ENCODE measurements at regions not wholly inside any gene's neighbourhood (a gene's known extent, or its start where the extent isn't known, plus 50 kb on each side); places are given as distances from the start of the nearest gene placed in this dataset.

DNA sequence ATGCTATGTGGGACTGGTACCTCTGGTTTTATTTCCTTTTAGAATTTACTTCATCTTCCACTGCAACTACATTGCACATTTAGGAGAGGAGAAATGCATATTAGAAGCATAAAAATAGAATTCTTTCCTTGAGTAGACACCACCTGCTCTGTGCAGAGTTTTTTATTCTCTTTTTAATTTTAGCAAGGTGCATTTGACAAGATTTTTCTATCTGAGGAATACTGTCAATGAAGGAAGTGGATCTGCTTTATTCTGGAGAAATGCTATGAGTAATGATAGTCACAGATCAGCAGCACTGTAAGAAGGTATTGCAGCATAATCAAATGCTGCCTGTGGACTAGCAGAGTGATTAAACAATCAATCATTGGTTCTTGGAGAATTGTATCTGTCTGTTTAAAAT, 1038.3 kb downstream of the RAPGEF2 start:
- TF ChIP-seq, protein P1, sequence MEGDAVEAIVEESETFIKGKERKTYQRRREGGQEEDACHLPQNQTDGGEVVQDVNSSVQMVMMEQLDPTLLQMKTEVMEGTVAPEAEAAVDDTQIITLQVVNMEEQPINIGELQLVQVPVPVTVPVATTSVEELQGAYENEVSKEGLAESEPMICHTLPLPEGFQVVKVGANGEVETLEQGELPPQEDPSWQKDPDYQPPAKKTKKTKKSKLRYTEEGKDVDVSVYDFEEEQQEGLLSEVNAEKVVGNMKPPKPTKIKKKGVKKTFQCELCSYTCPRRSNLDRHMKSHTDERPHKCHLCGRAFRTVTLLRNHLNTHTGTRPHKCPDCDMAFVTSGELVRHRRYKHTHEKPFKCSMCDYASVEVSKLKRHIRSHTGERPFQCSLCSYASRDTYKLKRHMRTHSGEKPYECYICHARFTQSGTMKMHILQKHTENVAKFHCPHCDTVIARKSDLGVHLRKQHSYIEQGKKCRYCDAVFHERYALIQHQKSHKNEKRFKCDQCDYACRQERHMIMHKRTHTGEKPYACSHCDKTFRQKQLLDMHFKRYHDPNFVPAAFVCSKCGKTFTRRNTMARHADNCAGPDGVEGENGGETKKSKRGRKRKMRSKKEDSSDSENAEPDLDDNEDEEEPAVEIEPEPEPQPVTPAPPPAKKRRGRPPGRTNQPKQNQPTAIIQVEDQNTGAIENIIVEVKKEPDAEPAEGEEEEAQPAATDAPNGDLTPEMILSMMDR (optimal IDR thresholded peaks at IDR 0.05 in 1 of 3, IDR thresholded peaks at IDR 0.05 in 1 of 3, conservative IDR thresholded peaks at IDR 0.05 in 1 of 3; ENCODE audit: extremely low read depth in 1 of 3, insufficient read depth in 2 of 3, low read length in 3 of 3): no peak
- no peak for TF ChIP-seq EZH2 (IDR thresholded peaks at IDR 0.05; ENCODE audit: low read length)

Data from keratinocyte (primary cell).